Tibial nerve (tissue), 4 donors: ENCODE measurements at regions not wholly inside any gene's neighbourhood (a gene's known extent, or its start where the extent isn't known, plus 50 kb on each side); places are given as distances from the start of the nearest gene placed in this dataset.

ENCODE experiments used
- DNase-seq, 2 donors: peaks; one replicate each; pipeline ENCODE4 v3.0.0-alpha.2; 2019; ENCODE audit warnings: low spot score in 2 of 2
- H3K27ac ChIP-seq, 4 donors: fragments of 200-600 bp; sonication (generic) in 3 of 4; one replicate each; pipeline ENCODE4 v1.5.1; 2017 to 2019; ENCODE audit warnings: mild to moderate bottlenecking in 1 of 4
- H3K27me3 ChIP-seq, 2 donors: fragments of 200-600 bp; sonication (generic) in 1 of 2; one replicate each; pipeline versions ENCODE4 v1.5.1 to v1.6.0; 2017 to 2019
- H3K36me3 ChIP-seq, 3 donors: fragments of 200-600 bp; sonication (generic); one replicate each; pipeline ENCODE4 v1.5.1; 2018 to 2019
- H3K4me1 ChIP-seq, 4 donors: fragments of 200-600 bp; sonication (generic) in 3 of 4; one replicate each; pipeline ENCODE4 v1.5.1; 2017 to 2019
- H3K4me3 ChIP-seq, 4 donors: fragments of 200-600 bp; sonication (generic) in 3 of 4; one replicate each; pipeline ENCODE4 v1.5.1; 2017 to 2019; ENCODE audit warnings: mild to moderate bottlenecking in 1 of 4, moderate library complexity in 1 of 4
- H3K9me3 ChIP-seq, 4 donors: fragments of 200-600 bp; sonication (generic) in 3 of 4; one replicate each; pipeline ENCODE4 v1.5.1; 2017 to 2019
- EP300 ChIP-seq, 2 donors: sonication (generic); formaldehyde crosslinking; IDR thresholded peaks; one replicate each; pipeline ENCODE4 v1.6.1; 2017; ENCODE audit warnings: antibody characterized with exemption in 2 of 2, mild to moderate bottlenecking in 1 of 2
- POLR2A ChIP-seq, 2 donors: fragments of 450-650 bp; IDR thresholded peaks; one replicate each; pipeline ENCODE4 v1.6.1; 2017; ENCODE audit warnings: antibody characterized with exemption in 2 of 2, mild to moderate bottlenecking in 2 of 2, moderate library complexity in 2 of 2
- WGBS, 2 donors: methylation state at CpG; one replicate each; pipeline ENCODE4 v1.1.5; 2018; 5-methylcytosine and 5-hydroxymethylcytosine counted together
- TF ChIP-seq, protein P1 (sequence below), 5 experiments: fragments of 200-600 bp in 3 of 5; fragments of 450-650 bp in 2 of 5; sonication (generic) in 3 of 5; IDR thresholded peaks; one replicate each; pipeline ENCODE4 v1.5.1; 2016 to 2019; ENCODE audit warnings: antibody characterized with exemption in 5 of 5, mild to moderate bottlenecking in 3 of 5, moderate library complexity in 2 of 5

- Histone ChIP-seq H3K36me3 (no peaks in the 10 kb centered on the region), H3K4me3 (no peak overlapping the region), H3K27me3 (no peaks in the 10 kb centered on the region), H3K9me3 (no peaks in the 10 kb centered on the region), H3K4me1 (no peaks in the 10 kb centered on the region), H3K27ac (no peak overlapping the region)
- TF ChIP-seq EP300 (IDR thresholded peaks at IDR 0.05), result no peak
- no peak for TF ChIP-seq POLR2A (IDR thresholded peaks at IDR 0.05)
- TF ChIP-seq, protein P1, sequence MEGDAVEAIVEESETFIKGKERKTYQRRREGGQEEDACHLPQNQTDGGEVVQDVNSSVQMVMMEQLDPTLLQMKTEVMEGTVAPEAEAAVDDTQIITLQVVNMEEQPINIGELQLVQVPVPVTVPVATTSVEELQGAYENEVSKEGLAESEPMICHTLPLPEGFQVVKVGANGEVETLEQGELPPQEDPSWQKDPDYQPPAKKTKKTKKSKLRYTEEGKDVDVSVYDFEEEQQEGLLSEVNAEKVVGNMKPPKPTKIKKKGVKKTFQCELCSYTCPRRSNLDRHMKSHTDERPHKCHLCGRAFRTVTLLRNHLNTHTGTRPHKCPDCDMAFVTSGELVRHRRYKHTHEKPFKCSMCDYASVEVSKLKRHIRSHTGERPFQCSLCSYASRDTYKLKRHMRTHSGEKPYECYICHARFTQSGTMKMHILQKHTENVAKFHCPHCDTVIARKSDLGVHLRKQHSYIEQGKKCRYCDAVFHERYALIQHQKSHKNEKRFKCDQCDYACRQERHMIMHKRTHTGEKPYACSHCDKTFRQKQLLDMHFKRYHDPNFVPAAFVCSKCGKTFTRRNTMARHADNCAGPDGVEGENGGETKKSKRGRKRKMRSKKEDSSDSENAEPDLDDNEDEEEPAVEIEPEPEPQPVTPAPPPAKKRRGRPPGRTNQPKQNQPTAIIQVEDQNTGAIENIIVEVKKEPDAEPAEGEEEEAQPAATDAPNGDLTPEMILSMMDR (IDR thresholded peaks at IDR 0.05), result no peak
- no peak for DNase-seq
- 85 to 91% methylated on average over 15 of the region's 15 CpGs for WGBS, 2 donors
These were observed 850.4 kb downstream of the GALR1 start for GRCh38 chr18:78099979-78100588.

DNA sequence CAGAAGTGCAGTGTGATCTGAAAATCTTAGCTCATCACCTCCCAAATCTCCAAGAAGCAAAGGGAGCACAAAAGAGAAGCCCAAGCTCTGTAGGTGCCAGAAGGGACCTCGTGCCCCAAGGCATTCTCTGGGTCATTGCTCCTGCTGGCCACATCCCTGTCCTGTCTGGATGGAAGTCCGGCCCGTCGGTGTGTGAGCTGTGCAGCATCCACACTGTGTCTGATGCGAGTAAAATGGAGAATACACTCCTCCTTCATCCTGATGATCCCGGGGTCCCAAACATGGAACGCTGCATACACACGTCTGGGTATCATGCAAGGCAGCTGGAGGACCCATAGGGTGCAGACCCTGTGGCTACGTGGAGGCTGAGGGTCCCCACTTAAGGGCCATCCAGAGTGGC, 851.4 kb downstream of the GALR1 start:
- 67 to 85% methylated on average over 3 to 9 of the region's 9 CpGs for WGBS, 2 donors
- Histone ChIP-seq H3K9me3 (no peaks in the 10 kb centered on the region), H3K4me3 (no peak overlapping the region), H3K36me3 (no peaks in the 10 kb centered on the region), H3K4me1 (no peaks in the 10 kb centered on the region), H3K27me3 (no peaks in the 10 kb centered on the region), H3K27ac (no peak overlapping the region)
- DNase-seq, result no peak
- TF ChIP-seq POLR2A (IDR thresholded peaks at IDR 0.05) (no peak), EP300 (IDR thresholded peaks at IDR 0.05) (no peak)
- TF ChIP-seq, protein P1 (IDR thresholded peaks at IDR 0.05), result no peak

DNA sequence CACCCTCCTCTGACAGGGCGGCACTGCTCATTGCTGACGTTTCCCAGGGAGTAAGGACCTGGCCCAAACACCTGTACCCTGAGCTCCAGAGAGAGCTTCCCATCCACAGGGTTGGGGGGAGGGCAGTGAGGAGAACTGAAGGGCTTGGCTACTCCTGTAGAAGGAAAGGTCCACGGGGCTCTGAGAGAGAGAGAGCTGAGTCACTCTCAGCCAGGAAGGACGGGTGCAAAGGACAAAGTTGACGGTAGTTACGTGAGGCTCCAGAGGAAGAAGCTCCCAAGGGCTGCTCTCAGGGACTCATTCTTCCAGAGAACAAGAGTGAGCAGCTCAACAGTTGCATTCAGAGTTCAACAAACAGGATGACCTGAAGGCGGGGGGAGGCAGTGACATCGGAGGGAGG, 852.5 kb downstream of the GALR1 start:
- DNase-seq, result no peak
- 69 to 75% methylated on average over 8 of the region's 8 CpGs for WGBS, 2 donors
- H3K9me3 ChIP-seq, result no peaks in the 10 kb centered on the region
- H3K36me3 ChIP-seq, result no peaks in the 10 kb centered on the region
- no peak for TF ChIP-seq EP300 (IDR thresholded peaks at IDR 0.05)
- TF ChIP-seq, protein P1 (IDR thresholded peaks at IDR 0.05), result no peak
- no peak for TF ChIP-seq POLR2A (IDR thresholded peaks at IDR 0.05)
- H3K27me3 ChIP-seq, result no peaks in the 10 kb centered on the region
- H3K4me3 ChIP-seq, result no peak overlapping the region
- H3K27ac ChIP-seq, result no peak overlapping the region
- no peaks in the 10 kb centered on the region for H3K4me1 ChIP-seq

DNA sequence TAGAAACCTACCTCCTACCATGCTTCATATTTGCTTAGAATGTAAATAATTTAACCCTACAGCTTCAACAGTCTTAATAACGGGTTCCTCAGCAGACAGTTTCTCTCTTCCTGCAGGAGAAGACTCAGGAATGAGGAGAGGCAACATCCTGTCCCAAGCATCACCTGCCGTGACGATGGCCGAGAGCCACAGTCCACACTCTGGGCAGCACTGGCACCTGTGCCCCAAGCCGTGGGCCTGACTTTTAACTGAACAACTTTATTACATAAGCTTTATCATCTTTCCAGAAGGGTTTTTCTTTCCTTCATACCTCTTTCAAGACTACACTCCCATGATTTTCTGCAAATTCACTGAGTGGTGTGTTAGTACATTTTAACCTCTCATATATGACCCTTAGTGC, 856.0 kb downstream of the GALR1 start:
- H3K9me3 ChIP-seq, result no peaks in the 10 kb centered on the region
- DNase-seq, result no peak
- H3K27ac ChIP-seq, result no peak overlapping the region
- 89 to 90% methylated on average over 5 of the region's 5 CpGs for WGBS, 2 donors
- H3K4me1 ChIP-seq, result no peaks in the 10 kb centered on the region
- TF ChIP-seq, protein P1 (IDR thresholded peaks at IDR 0.05), result no peak
- TF ChIP-seq POLR2A (IDR thresholded peaks at IDR 0.05) (no peak), EP300 (IDR thresholded peaks at IDR 0.05) (no peak)
- H3K4me3 ChIP-seq, result no peak overlapping the region
- H3K36me3 ChIP-seq, result no peaks in the 10 kb centered on the region
- no peaks in the 10 kb centered on the region for H3K27me3 ChIP-seq

DNA sequence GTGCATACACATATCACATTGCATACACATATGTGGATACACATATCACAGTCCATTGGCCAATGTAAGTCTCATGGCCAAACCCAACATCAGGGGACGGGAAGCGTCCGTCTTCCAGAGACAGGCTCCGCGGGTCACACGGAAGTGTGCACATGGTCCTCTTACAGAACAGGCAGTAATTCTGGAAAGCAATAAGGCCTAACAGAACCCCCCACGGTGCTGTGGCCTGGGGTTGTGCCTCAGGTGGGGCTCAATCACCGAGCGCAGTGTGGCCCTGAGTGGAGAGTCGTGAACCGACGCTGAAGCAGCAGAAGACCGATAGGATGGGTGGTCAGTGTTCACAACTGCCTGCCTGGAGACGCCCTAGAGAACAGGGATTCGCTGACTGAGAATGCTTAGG, 857.3 kb downstream of the GALR1 start:
- no peaks in the 10 kb centered on the region for H3K4me1 ChIP-seq
- no peaks in the 10 kb centered on the region for H3K36me3 ChIP-seq
- 91 to 93% methylated on average over 15 of the region's 15 CpGs for WGBS, 2 donors
- no peak for DNase-seq
- TF ChIP-seq, protein P1 (IDR thresholded peaks at IDR 0.05), result no peak
- no peak for TF ChIP-seq EP300 (IDR thresholded peaks at IDR 0.05)
- TF ChIP-seq POLR2A (IDR thresholded peaks at IDR 0.05), result no peak
- H3K9me3 ChIP-seq, result no peaks in the 10 kb centered on the region
- H3K27ac ChIP-seq, result no peak overlapping the region
- no peaks in the 10 kb centered on the region for H3K27me3 ChIP-seq
- no peak overlapping the region for H3K4me3 ChIP-seq
